ENCODE measurements at regions not wholly inside any gene's neighbourhood (a gene's known extent, or its start where the extent isn't known, plus 50 kb on each side); places are given as distances from the start of the nearest gene placed in this dataset.

GRCh38 chr10:107364872-107365271 lies 200.4 kb upstream of the SORCS1 start:
- no peak overlapping the region for H3K4me2 ChIP-seq
- H3K27me3 ChIP-seq, result no peaks in the 10 kb centered on the region
- H3K9me3 ChIP-seq, result no peaks in the 10 kb centered on the region
- H3K27ac ChIP-seq, result no peak overlapping the region
- no peaks in the 10 kb centered on the region for H3K4me1 ChIP-seq
- no peaks in the 10 kb centered on the region for H4K20me1 ChIP-seq
- H3K4me3 ChIP-seq, result no peak overlapping the region
- no peak overlapping the region for H3K9ac ChIP-seq
- H3K36me3 ChIP-seq, result no peaks in the 10 kb centered on the region
- TF ChIP-seq Cebpa-rat (IDR thresholded peaks at IDR 0.05), result no peak

- no peaks in the 10 kb centered on the region for H3K4me1 ChIP-seq
- H3K27me3 ChIP-seq, result no peaks in the 10 kb centered on the region
- no peaks in the 10 kb centered on the region for H3K9me3 ChIP-seq
- no peak overlapping the region for H3K4me2 ChIP-seq
- H3K27ac ChIP-seq, result no peak overlapping the region
- no peak for TF ChIP-seq Cebpa-rat (IDR thresholded peaks at IDR 0.05)
- no peak overlapping the region for H3K4me3 ChIP-seq
- H3K9ac ChIP-seq, result no peak overlapping the region
- H4K20me1 ChIP-seq, result no peaks in the 10 kb centered on the region
- no peaks in the 10 kb centered on the region for H3K36me3 ChIP-seq
Observed at GRCh38 chr10:107362306-107362705, 197.8 kb upstream of the SORCS1 start.

- H4K20me1 ChIP-seq, result no peaks in the 10 kb centered on the region
- no peak for TF ChIP-seq Cebpa-rat (IDR thresholded peaks at IDR 0.05)
- no peak overlapping the region for H3K9ac ChIP-seq
- H3K4me2 ChIP-seq, result no peak overlapping the region
- H3K9me3 ChIP-seq, result no peaks in the 10 kb centered on the region
- H3K27me3 ChIP-seq, result no peaks in the 10 kb centered on the region
- H3K36me3 ChIP-seq, result no peaks in the 10 kb centered on the region
- H3K4me3 ChIP-seq, result no peak overlapping the region
- no peaks in the 10 kb centered on the region for H3K4me1 ChIP-seq
- no peak overlapping the region for H3K27ac ChIP-seq
Observed at GRCh38 chr10:107357033-107357432, 192.5 kb upstream of the SORCS1 start.

GRCh38 chr10:107356396-107356795 lies 191.9 kb upstream of the SORCS1 start:
- no peaks in the 10 kb centered on the region for H3K36me3 ChIP-seq
- no peak for TF ChIP-seq Cebpa-rat (IDR thresholded peaks at IDR 0.05)
- H4K20me1 ChIP-seq, result no peaks in the 10 kb centered on the region
- no peaks in the 10 kb centered on the region for H3K4me1 ChIP-seq
- no peak overlapping the region for H3K27ac ChIP-seq
- no peak overlapping the region for H3K4me2 ChIP-seq
- no peaks in the 10 kb centered on the region for H3K27me3 ChIP-seq
- no peaks in the 10 kb centered on the region for H3K9me3 ChIP-seq
- no peak overlapping the region for H3K9ac ChIP-seq
- H3K4me3 ChIP-seq, result no peak overlapping the region

- no peak overlapping the region for H3K27ac ChIP-seq
Observed at GRCh38 chr10:107342711-107343110, 178.2 kb upstream of the SORCS1 start.

GRCh38 chr10:107341281-107341680 lies 176.8 kb upstream of the SORCS1 start:
- Histone ChIP-seq H4K20me1 (no peaks in the 10 kb centered on the region), H3K36me3 (no peaks in the 10 kb centered on the region), H3K4me2 (no peak overlapping the region), H3K9me3 (0 out of 2 replicates have a peak, but pooled peaks cover 3% of the 10 kb centered on the region), H3K27ac (no peak overlapping the region), H3K27me3 (no peaks in the 10 kb centered on the region), H3K4me1 (no peaks in the 10 kb centered on the region), H3K4me3 (no peak overlapping the region), H3K9ac (no peak overlapping the region)
- no peak for TF ChIP-seq Cebpa-rat (IDR thresholded peaks at IDR 0.05)

More at GRCh38 chr10:107342711-107343110, 178.2 kb upstream of the SORCS1 start:
- H3K4me1 ChIP-seq, result no peaks in the 10 kb centered on the region
- TF ChIP-seq Cebpa-rat (IDR thresholded peaks at IDR 0.05), result no peak
- no peak overlapping the region for H3K4me2 ChIP-seq
- no peaks in the 10 kb centered on the region for H3K36me3 ChIP-seq
- no peak overlapping the region for H3K4me3 ChIP-seq
- H3K9me3 ChIP-seq, result 0 out of 2 replicates have a peak, but pooled peaks cover 3% of the 10 kb centered on the region
- no peaks in the 10 kb centered on the region for H3K27me3 ChIP-seq
- H4K20me1 ChIP-seq, result no peaks in the 10 kb centered on the region
- H3K9ac ChIP-seq, result no peak overlapping the region

GRCh38 chr10:107340326-107340725 lies 175.8 kb upstream of the SORCS1 start:
- Histone ChIP-seq H3K9ac (no peak overlapping the region), H3K36me3 (no peaks in the 10 kb centered on the region), H3K4me3 (no peak overlapping the region), H3K9me3 (0 out of 2 replicates have a peak, but pooled peaks cover 3% of the 10 kb centered on the region), H3K4me1 (no peaks in the 10 kb centered on the region), H3K27ac (no peak overlapping the region), H3K27me3 (no peaks in the 10 kb centered on the region), H4K20me1 (no peaks in the 10 kb centered on the region), H3K4me2 (no peak overlapping the region)
- no peak for TF ChIP-seq Cebpa-rat (IDR thresholded peaks at IDR 0.05)

GRCh38 chr10:107336061-107336460 lies 171.6 kb upstream of the SORCS1 start:
- H3K4me1 ChIP-seq, result no peaks in the 10 kb centered on the region
- TF ChIP-seq Cebpa-rat (IDR thresholded peaks at IDR 0.05), result no peak
- no peak overlapping the region for H3K9ac ChIP-seq
- H3K27me3 ChIP-seq, result no peaks in the 10 kb centered on the region
- H3K9me3 ChIP-seq, result no peaks in the 10 kb centered on the region
- H3K4me3 ChIP-seq, result no peak overlapping the region
- no peaks in the 10 kb centered on the region for H4K20me1 ChIP-seq
- no peak overlapping the region for H3K27ac ChIP-seq
- no peak overlapping the region for H3K4me2 ChIP-seq
- H3K36me3 ChIP-seq, result no peaks in the 10 kb centered on the region

- Histone ChIP-seq H3K9me3 (no peaks in the 10 kb centered on the region), H3K4me3 (no peak overlapping the region), H4K20me1 (no peaks in the 10 kb centered on the region), H3K27me3 (no peaks in the 10 kb centered on the region), H3K27ac (no peak overlapping the region), H3K9ac (no peak overlapping the region), H3K4me1 (no peaks in the 10 kb centered on the region), H3K4me2 (no peak overlapping the region), H3K36me3 (no peaks in the 10 kb centered on the region)
- TF ChIP-seq Cebpa-rat (IDR thresholded peaks at IDR 0.05), result no peak
Observed at GRCh38 chr10:107317592-107317991, 153.1 kb upstream of the SORCS1 start.

GRCh38 chr10:107303203-107303602 lies 138.7 kb upstream of the SORCS1 start:
- no peak for TF ChIP-seq Cebpa-rat (IDR thresholded peaks at IDR 0.05)
- no peak overlapping the region for H3K9ac ChIP-seq

GRCh38 chr10:107299606-107300005 lies 135.1 kb upstream of the SORCS1 start:
- Histone ChIP-seq H3K4me1 (no peaks in the 10 kb centered on the region), H3K9ac (no peak overlapping the region), H3K27me3 (no peaks in the 10 kb centered on the region), H3K4me3 (no peak overlapping the region), H3K9me3 (no peaks in the 10 kb centered on the region), H3K36me3 (no peaks in the 10 kb centered on the region), H3K4me2 (no peak overlapping the region), H3K27ac (no peak overlapping the region), H4K20me1 (no peaks in the 10 kb centered on the region)
- TF ChIP-seq Cebpa-rat (IDR thresholded peaks at IDR 0.05), result no peak

More at GRCh38 chr10:107303203-107303602, 138.7 kb upstream of the SORCS1 start:
- no peaks in the 10 kb centered on the region for H3K4me1 ChIP-seq
- H3K4me3 ChIP-seq, result no peak overlapping the region
- H4K20me1 ChIP-seq, result no peaks in the 10 kb centered on the region
- H3K27me3 ChIP-seq, result no peaks in the 10 kb centered on the region
- no peaks in the 10 kb centered on the region for H3K36me3 ChIP-seq
- H3K9me3 ChIP-seq, result no peaks in the 10 kb centered on the region
- no peak overlapping the region for H3K27ac ChIP-seq
- no peak overlapping the region for H3K4me2 ChIP-seq
